ENCODE measurements at regions not wholly inside any gene's neighbourhood (a gene's known extent, or its start where the extent isn't known, plus 50 kb on each side); places are given as distances from the start of the nearest gene placed in this dataset.
"Not testable (repeated sequence)": the region's sequence is repeated elsewhere in the genome, so short reads cannot be mapped to it uniquely, and the experiment has no call there.

DNA sequence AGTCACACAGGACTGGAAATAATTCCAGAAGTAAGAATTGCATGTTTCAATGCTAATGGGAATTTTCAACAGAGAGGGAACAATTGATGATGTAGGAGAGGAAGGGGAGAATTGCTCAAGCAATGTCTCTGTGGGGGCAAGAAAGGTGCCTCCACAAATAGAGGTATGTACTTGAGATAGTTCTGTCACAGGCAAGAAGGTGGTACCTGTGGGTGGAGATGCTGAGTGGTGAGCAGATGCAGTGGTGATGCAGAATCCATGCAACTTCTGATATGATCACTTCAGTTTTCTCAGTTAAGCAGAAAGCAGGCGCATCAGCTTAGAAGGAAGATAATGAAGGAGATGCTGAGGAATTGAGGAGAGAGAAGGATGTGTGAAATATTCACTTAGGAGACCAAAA is 55.1 kb upstream of the SEC24B start:
- DNase-seq: no peak

GRCh38 chr4:109378076-109378475 is 55.5 kb upstream of the SEC24B start:
- no peak for DNase-seq

DNA sequence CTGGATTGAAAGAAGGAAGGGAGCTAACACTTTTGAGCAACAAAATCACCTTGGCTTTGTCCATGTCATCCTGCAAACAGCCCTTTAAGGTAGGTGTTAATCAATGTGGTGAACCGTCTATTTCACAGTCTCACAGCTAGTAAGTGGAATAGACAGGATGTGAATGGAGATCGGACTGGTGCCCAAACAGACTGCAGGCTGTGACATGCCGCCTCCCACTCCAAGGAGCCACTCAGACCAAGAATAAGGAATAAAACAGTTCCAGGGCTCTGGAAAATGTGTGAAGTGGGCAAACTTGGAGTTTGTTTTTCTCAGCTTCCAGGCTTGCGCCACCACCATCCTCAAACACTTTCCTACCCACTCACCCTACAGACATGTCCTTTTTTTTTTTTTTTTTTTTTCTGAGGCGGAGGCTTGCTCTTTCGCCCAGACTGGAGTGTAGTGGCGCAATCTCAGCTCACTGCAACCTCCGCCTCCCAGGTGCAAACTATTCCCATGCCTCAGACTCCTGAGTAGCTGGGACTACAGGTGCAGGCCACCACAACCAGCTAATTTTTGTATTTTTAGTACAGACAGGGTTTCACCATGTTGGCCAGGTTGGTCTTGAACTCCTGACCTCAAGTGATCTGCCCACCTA is 57.7 kb upstream of the SEC24B start:
- DNase-seq: peak in 3 of 58 donors; percentile 6 to 11 (median 8)

DNA sequence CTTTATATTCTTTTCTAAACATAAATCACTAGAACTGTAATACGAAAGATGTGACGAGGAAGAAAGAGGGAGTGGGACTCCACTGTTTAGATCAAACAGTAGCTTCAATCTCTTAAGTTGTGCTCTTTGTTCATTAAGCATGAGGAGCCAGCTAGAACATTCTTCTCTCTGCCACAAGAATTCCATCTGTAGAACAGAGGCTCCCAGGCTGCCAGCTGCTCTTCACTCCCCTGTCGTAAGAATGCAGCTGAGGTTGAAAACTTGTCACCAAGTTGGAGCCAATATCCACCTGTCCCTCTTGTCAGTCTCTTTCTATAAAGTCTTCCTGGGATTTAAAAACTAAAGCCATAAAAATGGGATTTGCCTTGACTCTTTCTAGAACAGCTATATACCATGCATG is 65.0 kb upstream of the SEC24B start:
- DNase-seq: no peak

GRCh38 chr4:109365939-109366338 is 63.5 kb upstream of the COL25A1 start:
- no peak for DNase-seq

DNA sequence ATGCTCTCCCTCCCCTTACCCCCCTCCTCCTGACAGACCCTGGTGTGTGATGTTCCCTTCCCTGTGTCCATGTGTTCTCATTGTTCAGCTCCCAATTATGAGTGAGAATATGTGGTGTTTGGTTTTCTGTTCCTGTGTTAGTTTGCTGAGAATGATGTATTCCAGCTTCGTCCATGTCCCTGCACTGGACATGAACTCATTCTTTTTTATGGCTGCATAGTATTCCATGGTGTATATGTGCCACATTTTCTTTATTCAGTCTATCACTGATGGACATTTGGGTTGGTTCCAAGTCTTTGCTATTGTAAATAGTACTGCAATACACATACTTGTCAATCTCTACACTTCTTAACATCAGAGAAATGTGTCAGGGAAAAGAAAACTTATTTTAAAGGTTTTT is 62.8 kb upstream of the COL25A1 start:
- DNase-seq: not testable (repeated sequence)

DNA sequence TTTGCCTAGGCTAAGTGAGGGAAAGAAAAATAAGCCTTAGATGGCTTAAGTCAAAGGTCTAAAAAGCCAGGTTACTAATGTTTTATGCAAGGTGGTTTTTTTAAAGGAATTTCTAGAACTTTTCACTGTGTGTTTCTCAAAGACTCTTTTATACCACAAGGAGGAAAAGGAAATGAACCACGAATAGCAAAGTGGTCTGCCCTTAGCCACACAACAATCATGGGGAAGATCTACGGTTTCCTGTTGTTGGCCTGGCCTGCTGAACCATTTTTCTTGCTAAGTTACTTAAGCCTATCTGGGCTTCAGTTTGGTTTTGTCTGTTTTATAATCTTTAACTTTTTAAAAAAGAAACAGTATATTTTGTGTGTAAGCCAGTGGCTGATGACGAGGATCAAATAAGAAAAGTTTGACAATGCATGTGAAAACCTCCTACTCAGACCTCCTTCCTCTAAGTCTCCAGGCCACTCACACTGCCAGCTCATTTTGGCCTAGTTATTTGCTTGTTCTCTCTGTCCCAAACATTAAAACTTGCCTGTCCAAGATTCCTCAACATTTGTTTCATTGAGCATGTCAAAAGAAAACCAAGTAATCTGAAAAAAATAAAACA is 56.7 kb upstream of the COL25A1 start:
- DNase-seq: no peak

- DNase-seq: no peak
These were observed 53.4 kb upstream of the COL25A1 start for GRCh38 chr4:109355835-109356234.

GRCh38 chr4:109352941-109353340 is 50.5 kb upstream of the COL25A1 start:
- DNase-seq: no peak

All from anterior cingulate cortex (tissue), 58 donors.